ENCODE measurements at regions not wholly inside any gene's neighbourhood (a gene's known extent, or its start where the extent isn't known, plus 50 kb on each side); places are given as distances from the start of the nearest gene placed in this dataset.

GRCh38 chr10:90168244-90168643 lies 466.9 kb downstream of the KIF20B start:
- WGBS, 4 donors, result 76 to 87% (median 81%) methylated on average over 7 of the region's 7 CpGs
- Histone ChIP-seq H3K27me3 (no peaks in the 10 kb centered on the region), H3K4me3 (no peak overlapping the region), H3K4me1 (replicated peaks in 1 of 2) (no peaks in the 10 kb centered on the region), H3K36me3 (replicated peaks in 1 of 2) (no peaks in the 10 kb centered on the region), H3K9me3 (replicated peaks in 1 of 3) (no peaks in the 10 kb centered on the region), H3K27ac (no peak overlapping the region)
- intact Hi-C loops (cut with DNase I), result no loop called here
- no peak for TF ChIP-seq CTCF (IDR thresholded peaks at IDR 0.05)
- no peak for TF ChIP-seq POLR2A (IDR thresholded peaks at IDR 0.05)
- no peak for DNase-seq

GRCh38 chr10:90171014-90171722 lies 469.8 kb downstream of the KIF20B start:
- 55 to 66% (median 57%) methylated on average over 2 of the region's 2 CpGs for WGBS, 4 donors
- Histone ChIP-seq H3K27ac (no peak overlapping the region), H3K4me3 (no peak overlapping the region), H3K36me3 (replicated peaks in 1 of 2) (no peaks in the 10 kb centered on the region), H3K9me3 (replicated peaks in 1 of 3) (no peaks in the 10 kb centered on the region), H3K27me3 (no peaks in the 10 kb centered on the region), H3K4me1 (replicated peaks in 1 of 2) (no peaks in the 10 kb centered on the region)
- no peak for DNase-seq
- intact Hi-C loops (cut with DNase I), result no loop called here
- TF ChIP-seq POLR2A (IDR thresholded peaks at IDR 0.05), result no peak
- no peak for TF ChIP-seq CTCF (IDR thresholded peaks at IDR 0.05)

GRCh38 chr10:90174531-90174930 lies 473.1 kb downstream of the KIF20B start:
- Histone ChIP-seq H3K4me1 (replicated peaks in 1 of 2) (no peaks in the 10 kb centered on the region), H3K4me3 (no peak overlapping the region), H3K27ac (no peak overlapping the region), H3K36me3 (replicated peaks in 1 of 2) (no peaks in the 10 kb centered on the region), H3K27me3 (no peaks in the 10 kb centered on the region), H3K9me3 (replicated peaks in 1 of 3) (no peaks in the 10 kb centered on the region)
- WGBS, 4 donors, result 64 to 78% (median 74%) methylated on average over 3 of the region's 3 CpGs
- TF ChIP-seq CTCF (IDR thresholded peaks at IDR 0.05) (no peak), POLR2A (IDR thresholded peaks at IDR 0.05) (no peak)
- intact Hi-C loops (cut with DNase I), result no loop called here
- DNase-seq, result no peak

- Histone ChIP-seq H3K4me1 (replicated peaks in 1 of 2) (no peaks in the 10 kb centered on the region), H3K9me3 (replicated peaks in 1 of 3) (no peaks in the 10 kb centered on the region), H3K27ac (no peak overlapping the region), H3K27me3 (no peaks in the 10 kb centered on the region), H3K36me3 (replicated peaks in 1 of 2) (no peaks in the 10 kb centered on the region), H3K4me3 (no peak overlapping the region)
- TF ChIP-seq POLR2A (IDR thresholded peaks at IDR 0.05) (no peak), CTCF (IDR thresholded peaks at IDR 0.05) (no peak)
- intact Hi-C loops (cut with DNase I), result no loop called here
- DNase-seq, result peak in 2 of 7 donors; percentile 8 to 14
- 50 to 79% (median 73%) methylated on average over 7 of the region's 7 CpGs for WGBS, 4 donors
Observed at GRCh38 chr10:90175161-90175681, 473.8 kb downstream of the KIF20B start.

Measured in adrenal gland (tissue), 9 donors.